Liver (tissue), 8 donors: ENCODE measurements at regions not wholly inside any gene's neighbourhood (a gene's known extent, or its start where the extent isn't known, plus 50 kb on each side); places are given as distances from the start of the nearest gene placed in this dataset.

Experiments used
- DNase-seq: peaks from one replicate; pipeline ENCODE4 v3.0.0-alpha.2; 2017; ENCODE audit warnings: low spot score
- H3K27ac ChIP-seq, 2 donors: one replicate each; pipeline ENCODE4 v1.7.0; 2013; ENCODE audit warnings: inconsistent platforms in 2 of 2, low read length in 2 of 2, control low read depth in 1 of 2, low read depth in 1 of 2, mild to moderate bottlenecking in 1 of 2
- H3K27me3 ChIP-seq, 4 donors: one replicate each; pipeline versions ENCODE4 v1.6.1 to v1.7.0; 2013; ENCODE audit warnings: low read length in 3 of 4, inconsistent platforms in 1 of 4, mild to moderate bottlenecking in 1 of 4, moderate library complexity in 1 of 4; ENCODE audit not compliant: control insufficient read depth in 4 of 4, insufficient read depth in 4 of 4
- H3K36me3 ChIP-seq, 4 donors: one replicate each; pipeline versions ENCODE4 v1.6.1 to v1.7.0; 2013; ENCODE audit warnings: low read length in 3 of 4, mild to moderate bottlenecking in 3 of 4, low read depth in 1 of 4, moderate library complexity in 1 of 4; ENCODE audit not compliant: control insufficient read depth in 4 of 4, insufficient read depth in 3 of 4
- H3K4me1 ChIP-seq, 4 donors: one replicate each; pipeline versions ENCODE4 v1.6.1 to v1.7.0; 2013; ENCODE audit warnings: low read length in 3 of 4, mild to moderate bottlenecking in 3 of 4, moderate library complexity in 1 of 4; ENCODE audit not compliant: control insufficient read depth in 4 of 4, insufficient read depth in 4 of 4
- H3K4me3 ChIP-seq, 3 donors: one replicate each; pipeline versions ENCODE4 v1.6.1 to v1.7.0; 2013; ENCODE audit warnings: low read length in 3 of 3, control low read depth in 1 of 3, low read depth in 1 of 3, mild to moderate bottlenecking in 1 of 3
- H3K9ac ChIP-seq, 2 donors: one replicate each; pipeline ENCODE4 v1.7.0; 2013; ENCODE audit warnings: low read length in 2 of 2, mild to moderate bottlenecking in 2 of 2, moderate library complexity in 2 of 2, control low read depth in 1 of 2, low read depth in 1 of 2
- H3K9me3 ChIP-seq, 4 donors: one replicate each; pipeline versions ENCODE4 v1.6.1 to v1.7.0; 2013; ENCODE audit warnings: low read length in 3 of 4; ENCODE audit not compliant: control insufficient read depth in 4 of 4
- ATF3 ChIP-seq: IDR thresholded peaks from 2 replicates; pipeline ENCODE4 v1.6.1; 2016; ENCODE audit warnings: antibody characterized with exemption
- EGR1 ChIP-seq, 2 donors: IDR thresholded peaks; 2 replicates each; pipeline ENCODE4 v1.6.1; 2016 to 2018; ENCODE audit warnings: antibody characterized with exemption in 2 of 2, low read depth in 2 of 2
- FOXA1 ChIP-seq: IDR thresholded peaks from 2 replicates; pipeline ENCODE4 v1.6.1; 2016; ENCODE audit warnings: antibody characterized with exemption
- GABPA ChIP-seq, 2 donors: IDR thresholded peaks in 1 of 2; conservative IDR thresholded peaks in 1 of 2; 2 replicates each; pipeline ENCODE4 v1.6.1; 2016; ENCODE audit warnings: antibody characterized with exemption in 2 of 2, mild to moderate bottlenecking in 1 of 2, moderate library complexity in 1 of 2
- HNF4G ChIP-seq: IDR thresholded peaks from 2 replicates; pipeline ENCODE4 v1.6.1; 2016; ENCODE audit warnings: antibody characterized with exemption
- JUND ChIP-seq, 2 donors: IDR thresholded peaks; 2 replicates each; pipeline ENCODE4 v1.6.1; 2016; ENCODE audit warnings: antibody characterized with exemption in 2 of 2
- MAX ChIP-seq: IDR thresholded peaks from 2 replicates; pipeline ENCODE4 v1.6.1; 2016; ENCODE audit warnings: antibody characterized with exemption
- NR2F2 ChIP-seq: IDR thresholded peaks from 2 replicates; pipeline ENCODE4 v1.6.1; 2016; ENCODE audit warnings: antibody characterized with exemption
- RAD21 ChIP-seq, 2 donors: IDR thresholded peaks; 2 replicates each; pipeline ENCODE4 v1.6.1; 2016; ENCODE audit warnings: antibody characterized with exemption in 2 of 2, mild to moderate bottlenecking in 2 of 2
- RXRA ChIP-seq, 2 donors: IDR thresholded peaks; 2 replicates each; pipeline ENCODE4 v1.6.1; 2017 to 2018; ENCODE audit warnings: antibody characterized with exemption in 2 of 2, mild to moderate bottlenecking in 1 of 2
- TAF1 ChIP-seq: conservative IDR thresholded peaks from 2 replicates; pipeline ENCODE4 v1.6.1; 2016; ENCODE audit warnings: antibody characterized with exemption, mild to moderate bottlenecking
- YY1 ChIP-seq: IDR thresholded peaks from 2 replicates; pipeline ENCODE4 v1.6.1; 2016; ENCODE audit warnings: antibody characterized with exemption, mild to moderate bottlenecking
- ZBTB33 ChIP-seq: IDR thresholded peaks from 2 replicates; pipeline ENCODE4 v1.6.1; 2016; ENCODE audit warnings: antibody characterized with exemption
- WGBS: extraction: QIAGEN DNeasy Blood & Tissue Kit; methylation state at CpG from one replicate; pipeline ENCODE4 v1.1.7; 2013; 5-methylcytosine and 5-hydroxymethylcytosine counted together
- TF ChIP-seq, protein P1 (sequence below): IDR thresholded peaks from 2 replicates; pipeline ENCODE4 v1.6.1; 2016; ENCODE audit warnings: antibody characterized with exemption, mild to moderate bottlenecking
- TF ChIP-seq, protein P2 (sequence below): fragments of 150-350 bp; IDR thresholded peaks from 2 replicates; pipeline ENCODE4 v1.5.1; 2017; ENCODE audit warnings: improper control_type of control experiment, low read depth, low read length; ENCODE audit not compliant: missing input control
- donor health status: healthy.
- donor health status: healthy.
- donor health status: healthy.
- donor health status: healthy.
- donor health status: healthy.

GRCh38 chr7:440059-440749 lies 79.4 kb downstream of the PDGFA start:
- 89% methylated on average over 10 of the region's 10 CpGs for WGBS
- H3K27me3 ChIP-seq: no peaks in the 10 kb centered on the region

DNA sequence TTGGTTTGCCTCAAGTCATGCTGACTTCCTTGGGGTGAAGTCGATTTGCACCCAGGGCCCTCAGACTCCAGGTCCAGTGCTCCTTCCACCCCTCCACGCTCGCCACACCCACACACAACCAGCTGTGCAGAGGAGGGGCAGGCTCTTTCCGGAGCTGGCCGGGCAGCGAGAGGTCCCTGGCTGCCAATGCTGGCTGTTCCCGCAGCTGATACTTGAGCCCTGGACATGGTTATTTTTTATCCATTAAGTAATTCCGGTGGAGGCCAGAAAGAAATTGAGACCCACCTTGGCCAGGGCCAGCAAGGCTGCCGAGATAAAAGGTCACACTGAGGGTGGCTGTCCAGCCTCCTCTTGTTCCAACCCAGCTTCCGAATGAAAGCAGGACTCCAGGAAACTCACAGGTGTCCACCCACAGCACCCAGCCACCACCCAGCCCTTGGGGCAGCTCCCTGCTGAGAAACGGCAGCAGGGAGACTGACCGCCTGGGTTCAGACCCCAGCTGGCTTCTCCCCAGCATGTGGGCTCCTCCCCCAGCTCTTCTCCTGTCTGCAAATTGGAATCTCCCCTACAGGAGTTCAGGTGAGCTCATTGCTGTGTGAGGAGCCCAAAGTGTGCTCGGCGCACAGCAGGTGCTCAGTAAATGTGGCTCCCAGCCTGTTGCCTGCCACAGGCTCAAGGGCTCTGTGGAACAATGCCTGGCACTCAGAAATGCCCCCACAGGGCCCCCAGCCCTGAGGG lies 77.8 kb downstream of the PDGFA start:
- WGBS: 89% methylated on average over 14 of the region's 14 CpGs
- no peak overlapping the region for H3K9ac ChIP-seq
- no peaks in the 10 kb centered on the region for H3K36me3 ChIP-seq
- no peak for DNase-seq
- H3K9me3 ChIP-seq: peaks cover 0 to 3% (median 0%) of the 10 kb centered on the region in 4 donors
- no peak overlapping the region for H3K4me3 ChIP-seq
- TF ChIP-seq TAF1: no peak
- TF ChIP-seq GABPA (IDR thresholded peaks at IDR 0.05 in 1 of 2, conservative IDR thresholded peaks at IDR 0.05 in 1 of 2): no peak
- no peak overlapping the region for H3K27ac ChIP-seq
- no peaks in the 10 kb centered on the region for H3K4me1 ChIP-seq
- H3K27me3 ChIP-seq: no peaks in the 10 kb centered on the region

More at GRCh38 chr7:440059-440749, 79.4 kb downstream of the PDGFA start:
- DNase-seq: no peak
- Histone ChIP-seq H3K36me3 (no peaks in the 10 kb centered on the region), H3K4me3 (no peak overlapping the region), H3K9ac (no peak overlapping the region), H3K27ac (no peak overlapping the region), H3K9me3 (peaks cover 0 to 3% (median 0%) of the 10 kb centered on the region in 4 donors), H3K4me1 (no peaks in the 10 kb centered on the region)
- TF ChIP-seq YY1: no peak
- TF ChIP-seq GABPA (IDR thresholded peaks at IDR 0.05 in 1 of 2, conservative IDR thresholded peaks at IDR 0.05 in 1 of 2): no peak
- no peak for TF ChIP-seq ZBTB33
- TF ChIP-seq RAD21 (IDR thresholded peaks at IDR 0.05): no peak

DNA sequence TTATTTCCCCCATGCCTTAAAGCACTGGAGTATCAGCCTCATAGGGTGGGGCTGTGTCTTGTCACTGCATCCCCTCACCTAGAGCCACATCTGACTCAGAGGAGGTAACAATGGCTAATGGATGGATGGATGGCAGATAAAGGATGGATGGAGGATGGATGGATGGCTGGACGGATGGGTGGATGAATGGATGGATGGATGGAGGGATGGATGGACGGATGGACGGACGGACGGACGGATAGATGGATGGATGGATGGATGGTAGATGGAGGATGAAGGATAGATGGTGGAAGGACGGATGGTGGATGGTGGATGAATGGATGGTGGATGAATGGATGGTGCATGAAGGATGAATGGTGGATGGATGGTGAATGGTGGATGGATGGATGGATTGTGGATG lies 77.2 kb downstream of the PDGFA start:
- Histone ChIP-seq H3K4me3 (no peak overlapping the region), H3K4me1 (no peaks in the 10 kb centered on the region), H3K9me3 (peaks cover 0 to 3% (median 0%) of the 10 kb centered on the region in 4 donors), H3K27ac (no peak overlapping the region), H3K36me3 (no peaks in the 10 kb centered on the region), H3K27me3 (no peaks in the 10 kb centered on the region), H3K9ac (no peak overlapping the region)
- no peak for DNase-seq
- 88% methylated on average over 7 of the region's 7 CpGs for WGBS
- TF ChIP-seq JUND (IDR thresholded peaks at IDR 0.05) (no peak), YY1 (no peak), RAD21 (IDR thresholded peaks at IDR 0.05) (no peak), FOXA1 (no peak), MAX (no peak), NR2F2 (no peak), RXRA (IDR thresholded peaks at IDR 0.05) (no peak), ATF3 (no peak), EGR1 (IDR thresholded peaks at IDR 0.05; ENCODE audit: low read depth in 2 of 2) (no peak), HNF4G (no peak)
- TF ChIP-seq, protein P1, sequence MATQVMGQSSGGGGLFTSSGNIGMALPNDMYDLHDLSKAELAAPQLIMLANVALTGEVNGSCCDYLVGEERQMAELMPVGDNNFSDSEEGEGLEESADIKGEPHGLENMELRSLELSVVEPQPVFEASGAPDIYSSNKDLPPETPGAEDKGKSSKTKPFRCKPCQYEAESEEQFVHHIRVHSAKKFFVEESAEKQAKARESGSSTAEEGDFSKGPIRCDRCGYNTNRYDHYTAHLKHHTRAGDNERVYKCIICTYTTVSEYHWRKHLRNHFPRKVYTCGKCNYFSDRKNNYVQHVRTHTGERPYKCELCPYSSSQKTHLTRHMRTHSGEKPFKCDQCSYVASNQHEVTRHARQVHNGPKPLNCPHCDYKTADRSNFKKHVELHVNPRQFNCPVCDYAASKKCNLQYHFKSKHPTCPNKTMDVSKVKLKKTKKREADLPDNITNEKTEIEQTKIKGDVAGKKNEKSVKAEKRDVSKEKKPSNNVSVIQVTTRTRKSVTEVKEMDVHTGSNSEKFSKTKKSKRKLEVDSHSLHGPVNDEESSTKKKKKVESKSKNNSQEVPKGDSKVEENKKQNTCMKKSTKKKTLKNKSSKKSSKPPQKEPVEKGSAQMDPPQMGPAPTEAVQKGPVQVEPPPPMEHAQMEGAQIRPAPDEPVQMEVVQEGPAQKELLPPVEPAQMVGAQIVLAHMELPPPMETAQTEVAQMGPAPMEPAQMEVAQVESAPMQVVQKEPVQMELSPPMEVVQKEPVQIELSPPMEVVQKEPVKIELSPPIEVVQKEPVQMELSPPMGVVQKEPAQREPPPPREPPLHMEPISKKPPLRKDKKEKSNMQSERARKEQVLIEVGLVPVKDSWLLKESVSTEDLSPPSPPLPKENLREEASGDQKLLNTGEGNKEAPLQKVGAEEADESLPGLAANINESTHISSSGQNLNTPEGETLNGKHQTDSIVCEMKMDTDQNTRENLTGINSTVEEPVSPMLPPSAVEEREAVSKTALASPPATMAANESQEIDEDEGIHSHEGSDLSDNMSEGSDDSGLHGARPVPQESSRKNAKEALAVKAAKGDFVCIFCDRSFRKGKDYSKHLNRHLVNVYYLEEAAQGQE: no peak
- TF ChIP-seq, protein P2, sequence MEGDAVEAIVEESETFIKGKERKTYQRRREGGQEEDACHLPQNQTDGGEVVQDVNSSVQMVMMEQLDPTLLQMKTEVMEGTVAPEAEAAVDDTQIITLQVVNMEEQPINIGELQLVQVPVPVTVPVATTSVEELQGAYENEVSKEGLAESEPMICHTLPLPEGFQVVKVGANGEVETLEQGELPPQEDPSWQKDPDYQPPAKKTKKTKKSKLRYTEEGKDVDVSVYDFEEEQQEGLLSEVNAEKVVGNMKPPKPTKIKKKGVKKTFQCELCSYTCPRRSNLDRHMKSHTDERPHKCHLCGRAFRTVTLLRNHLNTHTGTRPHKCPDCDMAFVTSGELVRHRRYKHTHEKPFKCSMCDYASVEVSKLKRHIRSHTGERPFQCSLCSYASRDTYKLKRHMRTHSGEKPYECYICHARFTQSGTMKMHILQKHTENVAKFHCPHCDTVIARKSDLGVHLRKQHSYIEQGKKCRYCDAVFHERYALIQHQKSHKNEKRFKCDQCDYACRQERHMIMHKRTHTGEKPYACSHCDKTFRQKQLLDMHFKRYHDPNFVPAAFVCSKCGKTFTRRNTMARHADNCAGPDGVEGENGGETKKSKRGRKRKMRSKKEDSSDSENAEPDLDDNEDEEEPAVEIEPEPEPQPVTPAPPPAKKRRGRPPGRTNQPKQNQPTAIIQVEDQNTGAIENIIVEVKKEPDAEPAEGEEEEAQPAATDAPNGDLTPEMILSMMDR: no peak
